ENCODE measurements at regions not wholly inside any gene's neighbourhood (a gene's known extent, or its start where the extent isn't known, plus 50 kb on each side); places are given as distances from the start of the nearest gene placed in this dataset.

GRCh38 chr18:44089732-44090131, 591.0 kb upstream of the SETBP1 start:
- no peak for DNase-seq

- no peak for DNase-seq
These were observed 590.2 kb upstream of the SETBP1 start for GRCh38 chr18:44090453-44090852.

DNA sequence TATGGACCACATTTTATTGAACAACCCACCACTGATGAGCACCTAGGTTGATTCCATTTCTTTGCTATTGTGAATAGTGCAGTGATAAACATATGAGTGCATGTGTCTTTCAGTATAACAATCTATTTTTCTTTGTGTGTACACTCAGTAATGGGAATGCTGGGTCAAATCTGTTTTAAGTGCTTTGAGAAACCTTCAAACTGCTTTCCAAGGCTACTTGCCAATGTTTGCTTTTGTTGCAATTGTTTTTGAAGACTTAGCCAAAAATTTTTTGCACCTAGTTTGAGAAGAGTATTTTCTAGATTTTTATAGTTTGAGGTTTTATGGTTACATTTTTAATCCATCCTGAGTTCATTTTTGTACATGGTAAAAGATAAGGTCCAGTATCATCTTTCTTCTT, 587.4 kb upstream of the SETBP1 start:
- DNase-seq, result no peak

GRCh38 chr18:44096016-44096415, 584.7 kb upstream of the SETBP1 start:
- DNase-seq, result no peak

DNA sequence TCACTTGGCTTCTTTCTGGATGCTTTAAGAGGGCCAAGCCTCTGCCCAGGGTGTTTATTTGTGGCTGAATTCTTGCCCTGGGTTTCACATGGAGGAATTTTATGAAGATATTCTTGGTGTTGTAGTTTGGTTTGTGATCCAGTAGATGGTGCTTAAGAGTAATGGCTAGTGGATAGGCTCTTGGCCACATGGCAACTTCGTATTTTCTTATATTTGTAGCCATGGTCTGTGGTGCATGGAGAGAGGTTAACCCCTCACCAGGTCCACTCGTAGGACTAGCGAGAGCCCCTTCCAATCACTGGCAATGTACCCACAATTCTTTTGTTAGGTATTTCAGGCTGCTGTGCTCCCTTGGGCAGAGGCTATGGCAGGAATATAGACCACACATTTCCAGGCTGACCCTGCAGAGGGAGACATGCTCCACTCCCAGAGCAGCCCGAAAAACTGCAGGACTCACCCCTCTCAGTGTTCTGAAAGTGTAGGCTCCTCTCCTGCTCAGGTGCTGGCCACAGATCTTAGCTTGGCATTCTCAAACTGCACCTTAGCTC, 582.1 kb upstream of the SETBP1 start:
- DNase-seq, result no peak

DNA sequence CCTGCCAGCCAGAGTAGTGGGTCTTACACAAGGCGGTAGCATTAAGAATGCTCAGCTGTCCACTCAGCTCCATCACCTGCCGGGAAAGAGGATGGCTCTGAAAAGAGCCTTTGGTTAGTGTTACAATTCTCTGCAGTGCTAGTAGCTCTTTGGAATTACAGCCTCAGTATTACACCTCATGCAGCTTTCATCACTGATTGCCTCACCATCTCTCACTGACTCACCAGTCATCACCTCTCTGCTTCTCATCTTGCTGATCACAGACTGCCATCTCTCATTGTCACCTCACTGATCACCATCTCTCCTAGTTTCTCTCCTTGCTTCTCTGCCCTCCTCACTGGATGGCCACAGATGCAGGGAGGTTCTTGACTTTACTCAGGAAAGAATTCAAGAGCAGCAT, 573.5 kb upstream of the SETBP1 start:
- DNase-seq, result no peak

DNA sequence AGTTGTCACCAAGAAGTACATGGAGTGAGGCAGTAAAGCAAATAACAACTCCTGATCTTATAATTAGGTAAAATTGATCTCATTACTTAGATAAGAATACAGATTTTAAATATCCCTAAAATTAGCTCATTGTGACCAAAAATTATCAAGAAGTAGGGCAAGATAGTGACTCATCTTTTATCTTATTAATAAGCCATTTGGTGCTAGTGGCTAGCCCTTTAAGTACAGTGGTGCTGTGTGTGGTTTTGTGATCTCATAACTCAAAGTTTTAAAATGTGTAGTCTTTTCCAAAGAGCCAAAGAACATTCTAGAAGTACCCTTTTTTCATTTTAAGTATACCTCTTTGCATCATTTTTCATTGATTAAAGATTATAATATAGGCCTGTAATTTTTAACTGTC, 569.4 kb upstream of the SETBP1 start:
- no peak for DNase-seq

DNA sequence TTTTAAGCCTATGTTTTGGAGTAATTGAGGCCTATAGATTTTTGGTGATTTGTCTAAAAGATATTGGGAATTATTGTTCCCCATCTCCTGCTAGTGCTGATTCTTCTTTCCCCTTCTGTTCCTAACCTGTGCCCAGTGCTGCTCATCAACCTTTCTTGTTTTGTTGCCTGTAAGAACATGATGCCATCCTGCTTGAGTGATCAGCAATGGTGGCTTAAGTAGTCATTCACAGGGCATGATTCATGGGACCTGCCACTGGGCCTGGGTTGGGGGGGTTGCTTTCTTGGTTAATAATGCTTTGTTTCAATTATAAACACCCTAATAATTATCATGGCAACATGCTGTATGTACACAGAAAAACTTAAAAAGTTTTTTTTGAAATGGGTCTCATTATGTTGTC, 562.9 kb upstream of the SETBP1 start:
- no peak for DNase-seq

- DNase-seq, result no peak
These were observed 561.1 kb upstream of the SETBP1 start for GRCh38 chr18:44119607-44120006.

DNA sequence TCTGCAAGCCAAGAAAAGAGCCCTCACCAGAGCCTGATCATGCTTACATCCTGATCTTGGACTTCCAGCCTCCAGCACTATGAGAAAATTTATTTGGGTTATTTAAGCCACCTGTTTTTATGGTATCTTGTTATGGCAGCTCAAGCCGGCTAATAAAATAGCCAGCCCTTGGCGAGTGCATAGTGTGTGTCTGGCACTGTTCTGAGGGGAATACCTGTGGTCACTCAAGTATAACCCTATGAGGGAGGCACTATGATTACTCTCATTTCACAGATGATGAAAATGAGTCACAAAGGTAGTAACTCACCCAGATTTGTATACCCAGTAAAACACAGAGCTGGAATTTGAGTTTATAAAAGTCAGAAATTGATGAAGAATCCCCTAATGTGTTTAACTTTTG, 556.9 kb upstream of the SETBP1 start:
- no peak for DNase-seq

GRCh38 chr18:44125446-44125845, 555.2 kb upstream of the SETBP1 start:
- no peak for DNase-seq

- DNase-seq, result no peak
These were observed 554.1 kb upstream of the SETBP1 start for GRCh38 chr18:44126598-44126997.

DNA sequence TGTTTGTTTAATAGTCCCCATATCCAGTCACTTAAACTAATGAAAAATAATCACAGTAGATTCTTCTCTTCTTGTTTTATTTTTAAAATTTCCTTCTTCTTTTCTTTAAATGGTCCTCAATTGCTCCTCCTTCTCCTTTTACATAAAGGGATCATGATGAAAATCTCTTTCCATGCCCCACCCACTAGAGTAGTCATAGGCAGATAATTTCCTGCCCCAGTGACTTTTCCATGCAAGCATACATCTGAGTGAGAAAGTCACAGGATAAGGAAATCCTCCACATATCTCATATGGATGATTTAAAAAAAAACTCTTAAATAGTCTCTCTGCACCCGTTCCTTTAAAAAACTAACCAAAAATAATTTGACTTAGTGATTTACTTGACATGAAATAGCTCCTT, 552.3 kb upstream of the SETBP1 start:
- DNase-seq, result no peak

- DNase-seq, result no peak
These were observed 550.2 kb upstream of the SETBP1 start for GRCh38 chr18:44130376-44130942.

GRCh38 chr18:44133483-44133882, 547.2 kb upstream of the SETBP1 start:
- DNase-seq, result no peak

DNA sequence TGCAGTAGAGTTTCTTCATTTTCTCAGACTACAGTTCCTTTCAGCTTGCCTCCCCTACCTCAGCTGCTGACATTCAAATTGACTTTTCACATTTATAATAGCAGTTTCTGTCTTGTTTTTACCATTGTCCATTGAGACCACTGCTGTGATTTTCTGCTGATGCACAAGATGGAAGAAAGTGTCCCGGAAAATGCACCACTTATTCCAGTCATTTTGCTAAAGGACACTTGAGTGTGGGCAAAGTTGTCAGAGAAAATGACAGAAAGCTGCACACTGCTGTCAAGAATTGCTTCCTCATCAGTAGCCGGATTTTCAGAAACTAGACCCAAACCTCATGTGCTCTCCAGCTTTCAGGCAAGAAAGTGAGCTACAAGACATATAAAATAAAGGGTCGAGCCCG, 546.2 kb upstream of the SETBP1 start:
- DNase-seq, result no peak

DNA sequence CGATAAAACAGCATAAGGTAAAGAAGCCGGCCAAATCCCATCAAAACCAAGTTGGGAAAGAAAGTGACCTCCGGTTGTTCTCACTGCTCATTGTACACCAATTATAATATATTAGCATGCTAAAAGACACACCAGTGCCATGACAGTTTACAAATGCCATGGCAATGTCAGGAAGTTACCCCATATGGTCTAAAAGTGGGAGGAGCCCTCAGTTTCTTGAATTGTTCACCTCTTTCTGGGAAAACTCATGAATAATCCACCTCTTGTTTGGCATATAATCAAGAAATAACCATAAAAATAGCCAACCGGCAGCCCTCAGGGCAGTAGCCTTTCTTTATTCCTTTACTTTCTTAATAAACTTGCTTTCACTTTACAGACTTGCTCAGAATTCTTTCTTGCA, 544.9 kb upstream of the SETBP1 start:
- no peak for DNase-seq

GRCh38 chr18:44136326-44136725, 544.4 kb upstream of the SETBP1 start:
- DNase-seq, result no peak

DNA sequence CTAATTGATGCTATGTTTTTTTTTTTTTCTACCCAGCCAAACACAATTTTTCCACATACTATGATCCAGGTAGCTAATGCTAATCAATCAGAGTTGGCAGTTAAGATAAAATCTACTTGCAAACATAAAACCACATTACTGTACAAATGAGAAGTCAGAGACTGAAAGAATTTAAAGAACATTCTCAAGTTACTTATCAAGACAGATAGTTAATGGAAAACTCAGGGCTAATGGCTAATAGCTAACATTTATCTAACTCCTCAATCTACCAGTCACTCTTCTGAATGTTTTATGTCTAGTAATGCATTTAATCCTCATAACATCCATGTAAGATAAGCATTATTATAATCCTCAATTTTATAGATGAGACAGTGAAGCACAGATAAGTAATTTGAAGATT, 537.6 kb upstream of the SETBP1 start:
- no peak for DNase-seq

DNA sequence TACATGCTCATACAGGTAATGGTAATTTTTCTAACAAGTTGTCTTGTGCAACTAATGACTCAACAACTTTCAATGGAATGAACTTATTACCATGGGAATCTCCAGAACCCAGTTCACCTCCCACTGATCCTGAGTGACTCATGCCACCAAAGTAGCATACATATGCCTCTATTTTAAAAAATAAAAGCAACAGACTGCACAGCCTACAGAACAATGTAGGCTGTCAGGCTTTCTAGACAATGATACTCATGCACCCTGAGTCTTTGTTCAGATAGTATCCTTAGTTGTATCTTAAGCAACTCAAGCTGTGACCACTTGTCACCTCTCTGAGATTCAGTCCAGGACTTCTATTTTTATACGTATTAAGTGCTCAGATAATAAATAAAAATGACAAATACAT, 531.0 kb upstream of the SETBP1 start:
- DNase-seq, result no peak

GRCh38 chr18:44153981-44154380, 526.7 kb upstream of the SETBP1 start:
- DNase-seq, result no peak

DNA sequence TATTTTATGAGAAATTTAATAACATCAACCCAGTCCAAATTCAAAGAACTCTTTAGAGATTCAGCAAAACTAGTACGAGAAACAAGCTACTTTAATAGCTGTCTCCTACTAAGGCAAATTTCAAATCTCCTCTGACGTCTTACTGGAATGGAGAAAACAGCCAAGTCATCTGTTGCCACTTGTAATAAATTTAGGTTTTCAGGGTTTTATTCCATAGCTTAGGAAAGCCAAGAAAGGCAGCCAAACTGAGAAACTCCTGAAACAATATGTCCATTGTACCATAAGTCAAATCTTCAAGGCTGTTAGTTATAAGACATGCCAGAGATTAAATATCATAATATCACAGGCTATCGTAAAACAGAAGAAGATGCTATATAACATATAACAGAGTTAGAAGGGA, 524.6 kb upstream of the SETBP1 start:
- DNase-seq, result no peak

DNA sequence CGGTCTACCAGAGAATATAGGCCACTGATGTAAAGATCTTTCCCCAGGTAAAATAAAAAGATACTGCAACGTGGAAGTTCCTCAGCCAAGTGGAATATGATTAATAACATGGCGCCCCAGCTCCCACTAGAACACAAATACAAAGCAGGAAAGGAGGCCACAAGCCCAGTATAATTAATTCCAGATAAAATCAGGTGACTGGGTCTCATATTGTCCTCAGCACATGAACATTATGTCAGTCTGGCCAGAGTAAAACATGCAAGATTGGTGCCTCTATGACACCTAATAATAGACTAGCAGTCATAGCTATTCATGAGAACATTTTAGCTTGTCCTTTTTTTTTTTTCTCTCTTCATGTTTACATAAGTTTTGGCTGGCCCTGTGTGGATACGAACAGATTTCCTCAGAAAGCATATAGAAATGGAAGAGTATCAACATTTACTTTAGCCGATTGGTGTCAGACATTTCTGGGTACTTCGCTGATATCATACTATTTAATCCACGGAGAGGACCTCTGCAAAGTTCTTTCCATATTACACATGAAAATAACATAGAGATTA, 523.8 kb upstream of the SETBP1 start:
- DNase-seq, result no peak

- no peak for DNase-seq
These were observed 510.3 kb upstream of the SETBP1 start for GRCh38 chr18:44170208-44170880.

DNA sequence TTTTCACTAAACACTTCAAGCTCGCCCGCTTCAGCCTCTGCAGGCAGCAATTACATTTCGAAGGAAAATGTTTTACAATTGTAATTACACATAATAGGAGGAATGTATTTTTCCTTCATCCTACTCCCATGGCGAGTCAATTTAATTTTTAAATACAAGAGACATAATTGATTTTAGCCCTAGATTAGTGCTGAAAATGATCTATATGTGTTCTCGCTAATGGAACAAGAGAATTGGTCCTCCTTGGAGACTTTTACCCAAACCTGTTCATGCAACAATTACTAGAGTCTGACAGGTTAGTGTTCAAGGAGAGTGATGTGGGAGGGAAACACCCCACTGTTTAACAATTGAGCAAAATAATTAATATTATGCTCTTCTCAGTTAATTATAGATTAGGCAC, 509.4 kb upstream of the SETBP1 start:
- DNase-seq, result no peak
